GM19328 (cell line): ENCODE measurements at regions not wholly inside any gene's neighbourhood (a gene's known extent, or its start where the extent isn't known, plus 50 kb on each side); places are given as distances from the start of the nearest gene placed in this dataset.

Experiments
- ATAC-seq: cut with Tn5 transposase; IDR thresholded peaks from one replicate; pipeline ENCODE4 v1.9.1; 2021; ENCODE audit warnings: mild to moderate bottlenecking, moderate library complexity; ENCODE audit not compliant: unreplicated experiment

- no peak for ATAC-seq
Observed at GRCh38 chr3:189498995-189499704, 132.0 kb upstream of the TP63 start.

DNA sequence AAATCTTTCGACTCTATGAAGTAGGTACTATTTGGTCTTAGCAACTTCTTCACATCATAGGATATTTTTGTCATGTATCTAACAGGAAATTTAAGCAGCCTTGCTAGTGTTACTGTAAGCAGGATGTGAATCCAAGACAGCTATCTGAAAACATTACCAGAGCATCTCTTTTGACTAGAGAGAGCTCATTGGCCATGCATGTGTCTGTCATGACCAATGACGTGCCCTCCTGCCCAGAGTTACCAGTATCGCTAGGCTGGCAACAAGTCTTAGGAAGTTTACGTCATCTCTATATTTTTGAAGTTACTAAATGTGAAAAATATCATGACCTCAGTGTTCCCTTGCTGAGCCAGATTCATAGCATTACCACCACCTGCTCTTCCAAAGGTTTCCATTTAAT lies 130.9 kb upstream of the TP63 start:
- no peak for ATAC-seq

GRCh38 chr3:189500798-189501495 lies 130.2 kb upstream of the TP63 start:
- no peak for ATAC-seq

GRCh38 chr3:189502256-189502655 lies 128.9 kb upstream of the TP63 start:
- ATAC-seq, result no peak

DNA sequence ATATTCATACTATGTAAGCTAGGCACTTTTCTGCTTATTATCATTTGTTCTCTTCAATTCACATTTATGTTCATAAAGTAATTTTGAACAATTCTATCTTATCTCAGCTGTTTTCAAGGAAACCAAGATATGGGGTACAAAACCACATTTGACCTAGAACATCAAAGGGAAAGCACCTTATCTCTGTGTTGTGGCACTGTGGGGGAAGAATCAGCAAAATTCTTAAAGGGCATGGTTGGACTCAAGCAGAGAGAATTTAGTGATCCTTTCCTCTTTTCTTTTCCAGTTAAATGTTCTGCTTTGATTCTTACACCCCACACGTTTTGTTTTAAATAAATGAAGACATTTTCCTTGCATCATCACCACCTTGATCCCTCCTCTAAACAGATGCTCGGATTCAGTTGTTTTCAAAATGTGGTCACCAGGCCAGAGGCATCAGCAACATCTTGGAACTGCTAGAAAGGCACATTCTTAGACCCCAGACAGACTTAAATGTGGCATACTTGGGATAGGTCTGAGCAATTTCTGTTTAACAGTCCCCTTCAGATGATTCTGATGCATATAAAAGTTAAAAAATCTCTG lies 128.4 kb upstream of the TP63 start:
- ATAC-seq, result no peak

GRCh38 chr3:189507856-189508255 lies 123.3 kb upstream of the TP63 start:
- ATAC-seq, result peak; percentile 51

- ATAC-seq, result no peak
Observed at GRCh38 chr3:189508784-189509501, 122.2 kb upstream of the TP63 start.

- ATAC-seq, result peak; percentile 65
Observed at GRCh38 chr3:189512039-189512438, 119.2 kb upstream of the TP63 start.

- no peak for ATAC-seq
Observed at GRCh38 chr3:189512821-189513220, 118.4 kb upstream of the TP63 start.

- no peak for ATAC-seq
Observed at GRCh38 chr3:189513281-189514117, 117.7 kb upstream of the TP63 start.

GRCh38 chr3:189516039-189516438 lies 115.2 kb upstream of the TP63 start:
- no peak for ATAC-seq

- ATAC-seq, result no peak
Observed at GRCh38 chr3:189517981-189518380, 113.2 kb upstream of the TP63 start.

GRCh38 chr3:189519458-189519857 lies 111.7 kb upstream of the TP63 start:
- ATAC-seq, result no peak

DNA sequence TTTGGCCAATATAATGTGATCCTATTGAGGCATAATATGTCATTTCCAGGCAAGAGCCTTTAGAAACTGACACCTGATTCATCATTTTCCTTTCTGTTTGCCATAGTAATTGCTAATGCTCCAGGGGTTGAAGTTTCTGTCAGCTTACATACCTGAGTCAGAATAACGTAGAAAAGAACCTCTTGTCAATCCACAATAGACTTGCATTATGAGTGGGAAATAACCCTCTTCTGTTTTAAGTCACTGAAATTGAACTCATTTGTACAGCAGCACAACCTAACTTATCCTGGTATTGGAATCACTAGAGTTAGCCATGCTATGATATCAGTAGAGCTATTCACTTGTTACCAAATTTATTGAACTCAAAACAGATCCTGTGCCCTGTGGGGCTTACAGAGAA lies 101.7 kb upstream of the TP63 start:
- no peak for ATAC-seq

GRCh38 chr3:189529889-189530471 lies 101.2 kb upstream of the TP63 start:
- no peak for ATAC-seq

DNA sequence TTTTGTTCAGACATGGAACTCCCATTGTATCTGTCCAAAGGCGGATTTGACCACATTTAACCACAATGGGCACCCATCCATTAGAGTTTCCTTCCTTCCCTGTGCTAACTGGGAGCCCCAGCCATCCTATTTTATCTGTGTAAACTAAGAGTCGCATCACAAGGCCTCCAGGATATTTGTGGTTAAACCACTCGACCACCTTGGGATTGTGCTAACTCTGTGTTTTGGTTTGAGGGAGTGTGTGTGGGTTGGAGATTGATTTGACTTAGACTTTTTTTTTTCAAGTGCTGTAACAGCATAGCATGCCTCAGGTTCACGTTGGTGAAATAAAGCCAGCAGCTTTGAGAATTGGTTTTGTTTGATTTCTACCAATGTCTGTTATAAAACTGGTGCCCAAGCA lies 100.4 kb upstream of the TP63 start:
- no peak for ATAC-seq

- no peak for ATAC-seq
Observed at GRCh38 chr3:189531271-189531670, 99.9 kb upstream of the TP63 start.

DNA sequence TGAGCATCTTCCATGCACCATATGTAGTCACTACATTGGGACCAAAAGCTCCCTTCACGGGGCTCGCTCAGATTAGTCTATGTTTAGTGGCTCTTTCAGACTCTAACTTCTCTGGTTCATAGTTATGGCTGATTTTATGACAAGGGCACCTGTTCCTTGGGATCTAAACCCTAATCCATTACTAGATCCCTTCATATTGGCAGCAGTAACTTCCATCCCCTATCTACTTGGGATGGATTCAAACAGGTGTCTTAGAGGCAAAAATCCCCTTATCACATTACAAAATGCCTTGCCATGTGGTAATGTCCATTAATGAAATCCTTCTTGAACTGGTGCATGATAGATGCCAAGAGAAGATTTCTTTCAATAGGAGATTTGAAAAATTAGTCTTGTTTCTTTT lies 96.7 kb upstream of the TP63 start:
- no peak for ATAC-seq

DNA sequence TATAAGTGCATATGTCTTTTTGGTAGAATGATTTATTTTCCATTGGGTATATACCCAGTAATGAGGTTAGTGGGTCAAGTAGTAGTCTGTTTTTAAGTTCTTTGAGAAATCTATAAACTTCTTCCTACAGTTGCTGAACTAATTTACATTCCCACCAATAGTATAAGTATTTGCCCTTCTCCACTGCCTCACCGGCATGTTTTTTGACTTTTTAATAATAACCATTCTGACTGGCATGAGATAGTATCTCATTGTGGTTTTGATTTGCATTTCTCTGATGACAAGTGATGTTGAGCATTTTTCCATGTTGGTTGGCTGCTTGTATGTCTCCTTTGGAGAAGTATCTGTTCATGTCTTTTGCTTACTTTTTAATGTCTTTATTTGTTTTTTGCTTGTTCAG lies 94.1 kb upstream of the TP63 start:
- ATAC-seq, result no peak

DNA sequence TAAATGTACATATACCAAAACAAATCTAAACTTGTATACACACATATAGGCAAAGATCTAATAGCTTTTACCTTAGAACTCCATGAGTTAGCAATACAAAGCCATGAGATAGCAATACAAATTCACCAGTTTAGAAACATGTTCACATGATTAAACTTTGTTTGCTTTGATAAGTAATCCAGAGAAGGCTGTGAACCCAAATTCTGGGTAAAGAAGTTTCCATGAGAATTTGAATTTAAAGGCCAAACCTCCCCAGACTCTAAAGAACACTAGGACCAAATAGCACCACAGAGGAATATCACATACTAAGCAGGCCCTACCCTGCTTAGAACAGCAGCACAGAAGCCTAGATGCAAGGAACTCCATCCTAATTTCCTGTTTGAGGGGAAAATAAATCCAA lies 83.7 kb upstream of the TP63 start:
- no peak for ATAC-seq
